ENCODE measurements at regions not wholly inside any gene's neighbourhood (a gene's known extent, or its start where the extent isn't known, plus 50 kb on each side); places are given as distances from the start of the nearest gene placed in this dataset.

DNA sequence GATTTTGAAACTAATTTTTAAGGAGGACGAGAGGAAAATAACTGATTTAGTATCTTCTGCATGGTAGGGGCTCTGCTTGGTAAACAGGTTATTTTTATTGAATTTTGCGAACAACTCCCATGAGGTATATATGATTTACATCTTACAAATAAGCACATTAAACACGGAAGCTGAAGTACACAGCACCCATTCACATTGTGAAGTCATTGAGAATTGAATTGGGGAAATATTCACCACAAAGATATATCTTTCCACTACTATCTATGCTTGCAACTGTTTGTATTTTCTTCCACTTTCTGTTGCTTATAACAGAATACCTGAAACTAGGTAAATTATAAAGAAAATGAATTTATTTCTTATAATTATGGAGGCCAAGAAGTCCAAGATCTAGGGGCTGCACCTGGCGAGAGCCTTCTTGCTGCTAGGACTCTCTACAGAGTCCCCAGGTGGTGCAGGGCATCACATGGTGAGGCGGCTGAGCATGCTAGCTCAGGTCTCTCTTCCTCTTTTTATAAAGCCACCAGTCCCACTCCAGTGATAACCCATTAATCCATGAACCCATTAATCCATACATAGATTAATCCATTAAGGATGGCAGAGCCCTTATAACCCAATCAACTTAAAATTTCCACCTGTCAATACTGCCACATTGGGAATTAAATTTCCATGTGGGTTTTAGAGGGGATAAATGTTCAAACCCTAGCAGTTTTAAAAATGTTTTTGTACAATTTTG, 79.0 kb upstream of the ZNF608 start:
- Histone ChIP-seq H3K27ac (ENCODE audit: low read depth in 1 of 2, low read length in 2 of 2) (no peak overlapping the region), H3K9me3 (ENCODE audit: control insufficient read depth in 4 of 4, low read length in 3 of 4) (no peaks in the 10 kb centered on the region), H3K9ac (ENCODE audit: low read depth in 1 of 2, low read length in 2 of 2) (no peak overlapping the region), H3K4me3 (ENCODE audit: low read depth in 1 of 3, low read length in 3 of 3) (no peak overlapping the region), H3K36me3 (ENCODE audit: control insufficient read depth in 4 of 4, insufficient read depth in 3 of 4, low read depth in 1 of 4, low read length in 3 of 4) (no peaks in the 10 kb centered on the region), H3K4me1 (ENCODE audit: control insufficient read depth in 4 of 4, insufficient read depth in 4 of 4, low read length in 3 of 4) (no peaks in the 10 kb centered on the region), H3K27me3 (ENCODE audit: control insufficient read depth in 4 of 4, insufficient read depth in 4 of 4, low read length in 3 of 4) (no peaks in the 10 kb centered on the region)
- no peak for DNase-seq (ENCODE audit: low spot score)
- TF ChIP-seq, protein P1, sequence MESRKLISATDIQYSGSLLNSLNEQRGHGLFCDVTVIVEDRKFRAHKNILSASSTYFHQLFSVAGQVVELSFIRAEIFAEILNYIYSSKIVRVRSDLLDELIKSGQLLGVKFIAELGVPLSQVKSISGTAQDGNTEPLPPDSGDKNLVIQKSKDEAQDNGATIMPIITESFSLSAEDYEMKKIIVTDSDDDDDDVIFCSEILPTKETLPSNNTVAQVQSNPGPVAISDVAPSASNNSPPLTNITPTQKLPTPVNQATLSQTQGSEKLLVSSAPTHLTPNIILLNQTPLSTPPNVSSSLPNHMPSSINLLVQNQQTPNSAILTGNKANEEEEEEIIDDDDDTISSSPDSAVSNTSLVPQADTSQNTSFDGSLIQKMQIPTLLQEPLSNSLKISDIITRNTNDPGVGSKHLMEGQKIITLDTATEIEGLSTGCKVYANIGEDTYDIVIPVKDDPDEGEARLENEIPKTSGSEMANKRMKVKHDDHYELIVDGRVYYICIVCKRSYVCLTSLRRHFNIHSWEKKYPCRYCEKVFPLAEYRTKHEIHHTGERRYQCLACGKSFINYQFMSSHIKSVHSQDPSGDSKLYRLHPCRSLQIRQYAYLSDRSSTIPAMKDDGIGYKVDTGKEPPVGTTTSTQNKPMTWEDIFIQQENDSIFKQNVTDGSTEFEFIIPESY (IDR thresholded peaks at IDR 0.05) = no peak
- TF ChIP-seq, protein P2, sequence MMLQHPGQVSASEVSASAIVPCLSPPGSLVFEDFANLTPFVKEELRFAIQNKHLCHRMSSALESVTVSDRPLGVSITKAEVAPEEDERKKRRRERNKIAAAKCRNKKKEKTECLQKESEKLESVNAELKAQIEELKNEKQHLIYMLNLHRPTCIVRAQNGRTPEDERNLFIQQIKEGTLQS (IDR thresholded peaks at IDR 0.05) = no peak
- TF ChIP-seq YY1 (IDR thresholded peaks at IDR 0.05) (no peak), RAD21 (IDR thresholded peaks at IDR 0.05) (no peak), FOXA1 (IDR thresholded peaks at IDR 0.05) (no peak), JUND (IDR thresholded peaks at IDR 0.05) (no peak), HNF4G (IDR thresholded peaks at IDR 0.05) (no peak), RXRA (IDR thresholded peaks at IDR 0.05) (no peak), TAF1 (conservative IDR thresholded peaks at IDR 0.05) (no peak), HNF4A (conservative IDR thresholded peaks at IDR 0.05) (no peak), NR2F2 (IDR thresholded peaks at IDR 0.05) (no peak), GABPA (IDR thresholded peaks at IDR 0.05 in 1 of 2, conservative IDR thresholded peaks at IDR 0.05 in 1 of 2) (no peak), EGR1 (IDR thresholded peaks at IDR 0.05; ENCODE audit: low read depth in 2 of 2) (no peak)
- TF ChIP-seq, protein P3, sequence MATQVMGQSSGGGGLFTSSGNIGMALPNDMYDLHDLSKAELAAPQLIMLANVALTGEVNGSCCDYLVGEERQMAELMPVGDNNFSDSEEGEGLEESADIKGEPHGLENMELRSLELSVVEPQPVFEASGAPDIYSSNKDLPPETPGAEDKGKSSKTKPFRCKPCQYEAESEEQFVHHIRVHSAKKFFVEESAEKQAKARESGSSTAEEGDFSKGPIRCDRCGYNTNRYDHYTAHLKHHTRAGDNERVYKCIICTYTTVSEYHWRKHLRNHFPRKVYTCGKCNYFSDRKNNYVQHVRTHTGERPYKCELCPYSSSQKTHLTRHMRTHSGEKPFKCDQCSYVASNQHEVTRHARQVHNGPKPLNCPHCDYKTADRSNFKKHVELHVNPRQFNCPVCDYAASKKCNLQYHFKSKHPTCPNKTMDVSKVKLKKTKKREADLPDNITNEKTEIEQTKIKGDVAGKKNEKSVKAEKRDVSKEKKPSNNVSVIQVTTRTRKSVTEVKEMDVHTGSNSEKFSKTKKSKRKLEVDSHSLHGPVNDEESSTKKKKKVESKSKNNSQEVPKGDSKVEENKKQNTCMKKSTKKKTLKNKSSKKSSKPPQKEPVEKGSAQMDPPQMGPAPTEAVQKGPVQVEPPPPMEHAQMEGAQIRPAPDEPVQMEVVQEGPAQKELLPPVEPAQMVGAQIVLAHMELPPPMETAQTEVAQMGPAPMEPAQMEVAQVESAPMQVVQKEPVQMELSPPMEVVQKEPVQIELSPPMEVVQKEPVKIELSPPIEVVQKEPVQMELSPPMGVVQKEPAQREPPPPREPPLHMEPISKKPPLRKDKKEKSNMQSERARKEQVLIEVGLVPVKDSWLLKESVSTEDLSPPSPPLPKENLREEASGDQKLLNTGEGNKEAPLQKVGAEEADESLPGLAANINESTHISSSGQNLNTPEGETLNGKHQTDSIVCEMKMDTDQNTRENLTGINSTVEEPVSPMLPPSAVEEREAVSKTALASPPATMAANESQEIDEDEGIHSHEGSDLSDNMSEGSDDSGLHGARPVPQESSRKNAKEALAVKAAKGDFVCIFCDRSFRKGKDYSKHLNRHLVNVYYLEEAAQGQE (IDR thresholded peaks at IDR 0.05) = no peak
- TF ChIP-seq, protein P4, sequence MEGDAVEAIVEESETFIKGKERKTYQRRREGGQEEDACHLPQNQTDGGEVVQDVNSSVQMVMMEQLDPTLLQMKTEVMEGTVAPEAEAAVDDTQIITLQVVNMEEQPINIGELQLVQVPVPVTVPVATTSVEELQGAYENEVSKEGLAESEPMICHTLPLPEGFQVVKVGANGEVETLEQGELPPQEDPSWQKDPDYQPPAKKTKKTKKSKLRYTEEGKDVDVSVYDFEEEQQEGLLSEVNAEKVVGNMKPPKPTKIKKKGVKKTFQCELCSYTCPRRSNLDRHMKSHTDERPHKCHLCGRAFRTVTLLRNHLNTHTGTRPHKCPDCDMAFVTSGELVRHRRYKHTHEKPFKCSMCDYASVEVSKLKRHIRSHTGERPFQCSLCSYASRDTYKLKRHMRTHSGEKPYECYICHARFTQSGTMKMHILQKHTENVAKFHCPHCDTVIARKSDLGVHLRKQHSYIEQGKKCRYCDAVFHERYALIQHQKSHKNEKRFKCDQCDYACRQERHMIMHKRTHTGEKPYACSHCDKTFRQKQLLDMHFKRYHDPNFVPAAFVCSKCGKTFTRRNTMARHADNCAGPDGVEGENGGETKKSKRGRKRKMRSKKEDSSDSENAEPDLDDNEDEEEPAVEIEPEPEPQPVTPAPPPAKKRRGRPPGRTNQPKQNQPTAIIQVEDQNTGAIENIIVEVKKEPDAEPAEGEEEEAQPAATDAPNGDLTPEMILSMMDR (IDR thresholded peaks at IDR 0.05; ENCODE audit: low read depth, low read length, missing input control) = no peak
- TF ChIP-seq, protein P5, sequence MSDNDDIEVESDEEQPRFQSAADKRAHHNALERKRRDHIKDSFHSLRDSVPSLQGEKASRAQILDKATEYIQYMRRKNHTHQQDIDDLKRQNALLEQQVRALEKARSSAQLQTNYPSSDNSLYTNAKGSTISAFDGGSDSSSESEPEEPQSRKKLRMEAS (IDR thresholded peaks at IDR 0.05) = no peak
- WGBS = 90% methylated on average over 5 of the region's 5 CpGs

All from liver (tissue), 8 donors.